ENCODE measurements at regions not wholly inside any gene's neighbourhood (a gene's known extent, or its start where the extent isn't known, plus 50 kb on each side); places are given as distances from the start of the nearest gene placed in this dataset.
A peak's percentile ranks its signal among the peaks of the same experiment; 100 is the strongest.

DNA sequence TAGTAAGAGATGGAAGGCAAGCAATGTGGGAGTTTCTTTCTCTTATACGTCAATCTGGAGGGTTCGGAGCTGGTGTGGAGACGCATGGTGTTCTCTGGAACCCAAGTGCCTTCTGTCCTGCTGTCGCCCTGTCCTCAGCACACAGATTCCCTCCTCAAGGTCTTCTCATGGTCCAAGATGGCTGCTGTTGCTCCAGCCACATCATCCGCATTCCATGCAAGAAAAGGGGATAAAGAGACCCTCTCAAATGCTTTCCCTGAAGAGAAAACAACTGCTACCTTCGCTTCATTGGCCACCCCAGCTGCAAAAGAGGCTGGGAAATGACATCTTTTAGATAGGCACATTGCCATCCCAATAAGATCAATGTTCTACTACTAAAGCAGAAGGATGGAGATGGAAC is 151.2 kb downstream of the ANKRD60 start:
- no peak for DNase-seq
- FAIRE-seq = no peak
- intact Hi-C loops (cut with DNase I) = no loop called here
- H3K9ac ChIP-seq (ENCODE audit: low read length in 3 of 3) = no peak overlapping the region
- no peak overlapping the region for H3K4me3 ChIP-seq (ENCODE audit: low read length in 3 of 3)
- H3K27me3 ChIP-seq (ENCODE audit: control insufficient read depth, insufficient read depth, low read length) = no peaks in the 10 kb centered on the region
- no peaks in the 10 kb centered on the region for H3K4me1 ChIP-seq (ENCODE audit: control insufficient read depth in 2 of 3, insufficient read depth in 2 of 3, low read depth in 1 of 3, low read length in 3 of 3)
- no peaks in the 10 kb centered on the region for H3K36me3 ChIP-seq (ENCODE audit: control insufficient read depth in 2 of 3, insufficient read depth in 3 of 3, low read length in 3 of 3)
- TF ChIP-seq CTCF (IDR thresholded peaks at IDR 0.05; ENCODE audit: borderline replicate concordance, extremely low read depth, insufficient read depth) = no peak
- H3K9me3 ChIP-seq (ENCODE audit: control insufficient read depth in 2 of 3, insufficient read depth in 1 of 3, low read length in 3 of 3) = peaks cover 0 to 4% (median 0%) of the 10 kb centered on the region in 3 donors
- no peak overlapping the region for H3K27ac ChIP-seq (ENCODE audit: low read depth in 2 of 2, low read length in 2 of 2)

DNA sequence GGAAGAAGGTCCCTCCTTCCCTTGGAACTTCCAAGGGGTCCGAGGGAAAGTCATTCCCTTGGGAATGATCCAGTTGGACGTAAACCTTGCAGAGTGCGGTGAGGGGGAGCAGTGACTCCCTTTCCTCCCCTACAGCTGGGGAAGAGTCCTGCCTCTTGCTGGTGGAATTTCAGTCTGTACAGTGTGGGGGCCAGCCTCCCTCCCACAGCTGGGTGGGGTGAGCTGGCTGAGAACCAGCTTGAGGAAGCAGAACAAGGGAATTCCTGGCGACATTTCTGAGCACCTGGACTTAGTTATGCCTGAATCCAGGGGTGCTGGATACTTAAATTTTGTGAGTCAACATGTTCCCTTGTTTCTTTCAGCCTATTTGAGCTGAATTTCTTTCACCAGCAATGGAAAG is 152.0 kb downstream of the ANKRD60 start:
- peaks cover 0 to 4% (median 0%) of the 10 kb centered on the region in 3 donors for H3K9me3 ChIP-seq (ENCODE audit: control insufficient read depth in 2 of 3, insufficient read depth in 1 of 3, low read length in 3 of 3)
- no peak overlapping the region for H3K9ac ChIP-seq (ENCODE audit: low read length in 3 of 3)
- no peaks in the 10 kb centered on the region for H3K4me1 ChIP-seq (ENCODE audit: control insufficient read depth in 2 of 3, insufficient read depth in 2 of 3, low read depth in 1 of 3, low read length in 3 of 3)
- no peaks in the 10 kb centered on the region for H3K27me3 ChIP-seq (ENCODE audit: control insufficient read depth, insufficient read depth, low read length)
- DNase-seq = peak in 1 of 5 donors; percentile 26
- H3K27ac ChIP-seq (ENCODE audit: low read depth in 2 of 2, low read length in 2 of 2) = no peak overlapping the region
- H3K36me3 ChIP-seq (ENCODE audit: control insufficient read depth in 2 of 3, insufficient read depth in 3 of 3, low read length in 3 of 3) = no peaks in the 10 kb centered on the region
- no peak for FAIRE-seq
- intact Hi-C loops (cut with DNase I) = no loop called here
- no peak for TF ChIP-seq CTCF (IDR thresholded peaks at IDR 0.05; ENCODE audit: borderline replicate concordance, extremely low read depth, insufficient read depth)
- H3K4me3 ChIP-seq (ENCODE audit: low read length in 3 of 3) = no peak overlapping the region

DNA sequence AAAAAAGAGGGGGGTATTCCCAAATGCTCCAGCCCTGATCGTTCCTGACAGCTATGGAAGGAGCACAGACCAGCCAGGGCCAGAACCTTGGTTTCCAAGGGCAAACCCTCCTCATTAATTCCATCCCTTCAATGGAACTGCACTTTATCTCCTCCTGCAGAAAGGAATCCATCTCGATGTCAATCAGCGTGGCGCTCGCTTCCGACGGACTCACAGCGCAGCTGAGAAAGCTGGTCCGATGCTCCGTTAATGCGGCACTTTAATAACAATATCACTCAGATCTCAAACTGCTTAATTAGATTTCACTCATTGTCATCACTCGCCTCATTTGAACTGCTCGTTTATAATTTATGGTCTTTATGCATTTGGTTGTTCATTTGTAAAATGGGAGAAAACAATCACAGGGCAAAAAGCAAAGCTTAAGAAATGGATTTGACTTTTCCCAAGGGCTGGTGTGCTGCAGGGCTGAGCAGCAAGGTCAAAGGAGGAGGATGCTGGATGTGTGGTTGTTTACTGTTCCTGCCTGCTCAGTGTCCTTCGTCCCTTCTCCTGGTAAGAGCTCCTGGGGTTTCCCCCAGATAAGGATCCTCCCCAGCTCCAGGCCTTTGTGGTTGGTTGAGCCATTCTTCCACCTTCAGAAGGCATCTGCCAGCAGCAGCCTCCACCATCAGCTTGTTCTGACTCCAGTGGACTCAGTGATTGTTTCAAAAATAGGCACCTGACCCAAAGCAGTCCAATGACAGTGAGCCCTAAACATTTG is 152.7 kb downstream of the ANKRD60 start:
- Histone ChIP-seq H3K4me3 (ENCODE audit: low read length in 3 of 3) (no peak overlapping the region), H3K36me3 (ENCODE audit: control insufficient read depth in 2 of 3, insufficient read depth in 3 of 3, low read length in 3 of 3) (no peaks in the 10 kb centered on the region), H3K4me1 (ENCODE audit: control insufficient read depth in 2 of 3, insufficient read depth in 2 of 3, low read depth in 1 of 3, low read length in 3 of 3) (no peaks in the 10 kb centered on the region), H3K27me3 (ENCODE audit: control insufficient read depth, insufficient read depth, low read length) (no peaks in the 10 kb centered on the region), H3K9ac (ENCODE audit: low read length in 3 of 3) (no peak overlapping the region), H3K27ac (ENCODE audit: low read depth in 2 of 2, low read length in 2 of 2) (no peak overlapping the region), H3K9me3 (ENCODE audit: control insufficient read depth in 2 of 3, insufficient read depth in 1 of 3, low read length in 3 of 3) (peaks cover 0 to 4% (median 0%) of the 10 kb centered on the region in 3 donors)
- no peak for DNase-seq
- no peak for TF ChIP-seq CTCF (IDR thresholded peaks at IDR 0.05; ENCODE audit: borderline replicate concordance, extremely low read depth, insufficient read depth)
- intact Hi-C loops (cut with DNase I) = no loop called here
- no peak for FAIRE-seq

All from kidney (tissue), 13 donors.